Tibial artery (tissue), 4 donors: ENCODE measurements at regions not wholly inside any gene's neighbourhood (a gene's known extent, or its start where the extent isn't known, plus 50 kb on each side); places are given as distances from the start of the nearest gene placed in this dataset.
"Not testable (repeated sequence)": the region's sequence is repeated elsewhere in the genome, so short reads cannot be mapped to it uniquely, and the experiment has no call there.

ENCODE experiments used
- DNase-seq, 2 donors: peaks; one replicate each; pipeline ENCODE4 v3.0.0-alpha.2; 2019
- H3K27ac ChIP-seq, 2 donors: fragments of 200-600 bp; sonication (generic) in 1 of 2; 1 replicate in 1 of 2; 2 replicates in 1 of 2; pipeline ENCODE4 v1.5.1; 2018 to 2019; ENCODE audit warnings: mild to moderate bottlenecking in 1 of 2
- H3K27me3 ChIP-seq, 2 donors: fragments of 200-600 bp; sonication (generic) in 1 of 2; one replicate each; pipeline versions ENCODE4 v1.5.1 to v1.6.0; 2016 to 2019
- H3K36me3 ChIP-seq, 3 donors: fragments of 200-600 bp; sonication (generic) in 2 of 3; one replicate each; pipeline ENCODE4 v1.5.1; 2016 to 2019; ENCODE audit warnings: mild to moderate bottlenecking in 2 of 3
- H3K4me1 ChIP-seq, 4 donors: fragments of 200-600 bp; sonication (generic) in 2 of 4; 1 replicate in 3 of 4; 2 replicates in 1 of 4; pipeline ENCODE4 v1.5.1; 2016 to 2019
- H3K4me3 ChIP-seq, 2 donors: fragments of 200-600 bp; sonication (generic) in 1 of 2; 1 replicate in 1 of 2; 2 replicates in 1 of 2; pipeline ENCODE4 v1.5.1; 2018 to 2019; ENCODE audit warnings: mild to moderate bottlenecking in 2 of 2
- H3K9me3 ChIP-seq, 3 donors: fragments of 200-600 bp; sonication (generic) in 1 of 3; one replicate each; pipeline ENCODE4 v1.5.1; 2016 to 2019
- CTCF ChIP-seq, 2 experiments: fragments of 200-600 bp in 1 of 2; fragments of 450-650 bp in 1 of 2; IDR thresholded peaks; one replicate each; pipeline ENCODE4 v1.5.1; 2017 to 2019; ENCODE audit warnings: antibody characterized with exemption in 2 of 2, mild to moderate bottlenecking in 1 of 2, moderate library complexity in 1 of 2
- intact Hi-C: fragments of 100-400 bp; cut with DNase I; formaldehyde crosslinking; loops from one replicate; pipeline ENCODE4 v1.15.0; 2023; ENCODE audit warnings: low total_unique reads

- intact Hi-C loops, result no loop called here
Measured at GRCh38 chrY:7285388-7285787, 373.8 kb upstream of the AMELY start.

DNA sequence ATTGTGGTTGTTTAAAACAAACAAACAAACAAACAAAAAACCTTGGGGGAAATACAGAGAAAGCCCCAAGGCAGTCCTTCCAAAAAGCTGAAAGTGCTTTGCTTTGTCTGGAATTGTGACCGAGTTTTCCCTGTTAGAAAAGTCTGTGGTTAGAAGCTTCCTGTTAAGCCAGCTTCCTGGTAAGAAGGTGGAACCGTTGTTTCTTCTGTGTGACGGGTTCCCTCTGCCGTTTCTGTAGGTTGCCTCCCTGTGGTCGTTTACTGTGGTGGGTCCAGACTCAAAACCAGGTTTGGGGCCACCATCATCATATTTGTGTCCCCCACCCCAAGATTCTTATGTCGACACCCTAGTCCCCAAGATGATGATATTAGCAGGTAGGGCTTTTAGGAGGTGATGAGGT, 371.4 kb upstream of the AMELY start:
- no peaks in the 10 kb centered on the region for H3K27me3 ChIP-seq
- intact Hi-C loops, result no loop called here
- no peaks in the 10 kb centered on the region for H3K9me3 ChIP-seq
- no peak overlapping the region for H3K4me3 ChIP-seq
- peaks cover 0 to 10% (median 0%) of the 10 kb centered on the region in 4 donors for H3K4me1 ChIP-seq
- H3K36me3 ChIP-seq, result no peaks in the 10 kb centered on the region
- no peak for DNase-seq
- TF ChIP-seq CTCF (IDR thresholded peaks at IDR 0.05), result no peak
- no peak overlapping the region for H3K27ac ChIP-seq

More at GRCh38 chrY:7285388-7285787, 373.8 kb upstream of the AMELY start:
- H3K4me1 ChIP-seq, result no peaks in the 10 kb centered on the region
- no peak overlapping the region for H3K4me3 ChIP-seq
- no peaks in the 10 kb centered on the region for H3K27me3 ChIP-seq
- TF ChIP-seq CTCF (IDR thresholded peaks at IDR 0.05), result no peak
- no peak overlapping the region for H3K27ac ChIP-seq
- H3K9me3 ChIP-seq, result no peaks in the 10 kb centered on the region
- no peak for DNase-seq
- no peaks in the 10 kb centered on the region for H3K36me3 ChIP-seq

DNA sequence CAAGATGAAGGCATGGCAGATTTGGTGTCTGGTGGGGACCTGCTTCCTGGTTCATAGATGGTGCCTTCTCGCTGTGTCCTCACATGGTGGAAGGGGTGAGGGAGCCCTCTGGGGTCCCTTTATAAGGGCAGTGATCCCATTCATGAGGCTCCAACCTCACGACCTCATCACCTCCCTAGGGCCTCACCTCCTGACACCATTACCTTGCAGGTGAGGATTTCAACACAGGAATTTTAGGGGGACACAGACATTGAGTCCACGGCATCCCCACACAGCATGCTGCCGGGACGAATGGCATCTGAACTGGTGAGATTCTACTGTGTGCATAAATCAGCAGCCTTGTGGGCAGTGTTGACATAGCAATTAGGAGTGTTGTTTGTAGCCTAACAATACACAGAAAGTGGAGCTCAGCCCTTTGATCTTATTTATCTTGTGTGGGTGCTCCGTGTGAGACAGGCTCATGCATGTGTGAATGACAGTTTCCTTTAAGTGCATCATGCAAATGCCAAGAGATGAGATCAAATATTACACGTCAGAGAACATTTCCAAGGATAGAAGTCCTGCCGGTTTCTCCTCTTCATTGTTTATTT, 368.7 kb upstream of the AMELY start:
- H3K9me3 ChIP-seq, H3K36me3 ChIP-seq, intact Hi-C loops, DNase-seq, H3K4me3 ChIP-seq, H3K27ac ChIP-seq, H3K27me3 ChIP-seq: not testable (repeated sequence)
- peaks cover 0 to 25% (median 0%) of the 10 kb centered on the region in 4 donors for H3K4me1 ChIP-seq

DNA sequence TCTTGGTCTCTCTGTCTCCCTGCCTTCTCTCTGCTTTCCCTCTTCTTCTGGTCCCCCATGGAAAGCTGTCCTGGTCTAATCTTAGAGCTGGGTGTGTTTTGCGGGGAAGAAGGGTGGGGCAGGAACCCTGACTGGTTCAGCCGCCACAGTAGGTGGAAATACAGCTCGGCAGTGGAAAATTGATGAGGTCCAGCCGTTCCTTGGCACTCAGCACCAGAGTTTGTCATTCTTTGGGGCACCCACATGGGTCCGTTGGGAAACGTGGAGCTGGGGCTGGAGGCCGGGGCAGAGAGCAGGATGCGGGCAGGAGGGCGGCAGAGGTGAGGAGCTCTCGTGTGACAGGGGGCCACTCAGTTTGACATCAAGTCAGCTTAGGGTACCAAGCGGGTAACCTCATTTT, 364.2 kb upstream of the AMELY start:
- H3K4me1 ChIP-seq, result peaks cover 0 to 25% (median 0%) of the 10 kb centered on the region in 4 donors
- H3K4me3 ChIP-seq, result peak overlapping the region; percentile 59 to 66
- H3K27me3 ChIP-seq, result no peaks in the 10 kb centered on the region
- no peaks in the 10 kb centered on the region for H3K9me3 ChIP-seq
- TF ChIP-seq CTCF (IDR thresholded peaks at IDR 0.05), result no peak
- intact Hi-C loops, result no loop called here
- H3K27ac ChIP-seq, result peak overlapping the region; percentile 79 to 81
- no peaks in the 10 kb centered on the region for H3K36me3 ChIP-seq
- DNase-seq, result peak in 1 of 2 donors; percentile 19

- H3K9me3 ChIP-seq, result no peaks in the 10 kb centered on the region
- no peak for TF ChIP-seq CTCF (IDR thresholded peaks at IDR 0.05)
- no peaks in the 10 kb centered on the region for H3K27me3 ChIP-seq
- H3K36me3 ChIP-seq, result no peaks in the 10 kb centered on the region
- DNase-seq, result no peak
- H3K4me1 ChIP-seq, result peaks cover 0 to 25% (median 0%) of the 10 kb centered on the region in 4 donors
- peak overlapping the region; percentile 59 to 66 for H3K4me3 ChIP-seq
- intact Hi-C loops, result no loop called here
- H3K27ac ChIP-seq, result peak overlapping the region; percentile 79 to 81
Measured at GRCh38 chrY:7275014-7275413, 363.5 kb upstream of the AMELY start.

DNA sequence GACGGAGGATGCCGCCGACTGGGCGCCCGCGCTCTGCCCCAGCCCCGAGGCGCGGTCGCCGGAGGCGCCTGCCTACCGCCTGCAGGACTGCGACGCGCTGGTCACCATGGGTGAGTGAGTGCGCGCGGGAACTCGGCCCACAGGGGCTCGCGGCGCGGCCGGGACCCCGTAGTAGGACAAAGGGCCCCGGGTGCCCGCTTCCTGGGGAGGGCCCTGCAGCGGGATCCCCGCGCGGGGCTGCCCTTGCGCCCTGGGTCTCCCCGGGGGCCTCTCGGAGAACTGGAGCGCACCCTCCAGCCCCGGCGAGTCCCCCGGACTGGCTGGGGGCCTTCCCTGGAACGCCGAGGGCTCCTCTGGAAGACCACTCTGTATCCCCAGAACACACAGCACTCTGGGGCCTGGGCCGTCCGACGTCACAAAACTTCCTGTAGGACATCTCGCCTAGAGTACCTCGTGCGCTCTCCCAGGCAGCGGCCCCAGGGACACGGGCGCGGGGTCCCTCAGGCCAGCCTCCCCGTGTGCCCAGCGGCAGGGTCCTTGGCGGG, 362.9 kb upstream of the AMELY start:
- Histone ChIP-seq H3K27ac (peak overlapping the region; percentile 79 to 81), H3K4me1 (peaks cover 0 to 19% (median 0%) of the 10 kb centered on the region in 4 donors), H3K9me3 (no peaks in the 10 kb centered on the region), H3K27me3 (no peaks in the 10 kb centered on the region), H3K36me3 (no peaks in the 10 kb centered on the region), H3K4me3 (peak overlapping the region; percentile 59 to 66)
- DNase-seq, result peak; percentile 29 to 68
- TF ChIP-seq CTCF (IDR thresholded peaks at IDR 0.05), result no peak
- intact Hi-C loops, result no loop called here
